ENCODE measurements at regions not wholly inside any gene's neighbourhood (a gene's known extent, or its start where the extent isn't known, plus 50 kb on each side); places are given as distances from the start of the nearest gene placed in this dataset.

DNA sequence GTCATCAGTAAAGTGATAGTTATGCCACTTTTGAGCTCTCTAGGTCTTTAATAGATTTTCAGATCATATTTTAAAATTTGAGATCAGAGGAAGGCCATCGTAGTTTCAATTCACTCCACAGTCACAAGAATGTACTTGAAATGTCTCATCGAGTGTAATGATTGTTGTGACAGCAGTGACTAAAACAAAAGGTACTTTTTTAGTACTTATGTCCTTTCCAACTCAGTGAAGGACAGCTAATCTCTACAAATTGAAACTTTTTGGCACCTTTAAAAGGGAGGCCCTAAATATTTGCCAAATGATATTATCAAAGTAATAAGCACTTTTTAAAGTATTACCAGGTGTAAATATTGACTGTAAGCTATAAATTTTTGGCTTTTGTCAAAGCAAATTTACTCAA lies 702.9 kb upstream of the GRM3 start:
- no peak for TF ChIP-seq SUZ12 (IDR thresholded peaks at IDR 0.05; ENCODE audit: extremely low read depth, insufficient read depth, insufficient read length)
- TF ChIP-seq YY1 (IDR thresholded peaks at IDR 0.05; ENCODE audit: insufficient read depth, insufficient read length): no peak
- no peak for TF ChIP-seq ZNF274 (IDR thresholded peaks at IDR 0.05; ENCODE audit: low read depth, low read length)
